Right ventricle myocardium inferior (tissue), 1 donor: ENCODE measurements at regions not wholly inside any gene's neighbourhood (a gene's known extent, or its start where the extent isn't known, plus 50 kb on each side); places are given as distances from the start of the nearest gene placed in this dataset.
"Not testable (repeated sequence)": the region's sequence is repeated elsewhere in the genome, so short reads cannot be mapped to it uniquely, and the experiment has no call there.

Experiments used
- ATAC-seq: fragments of 200-7000 bp; cut with Tn5 transposase; one replicate; pipeline ENCODE4 v1.9.1; 2020; ENCODE audit warnings: mild to moderate bottlenecking, moderate library complexity
- DNase-seq: peaks from one replicate; pipeline ENCODE4 v3.0.0; 2021; ENCODE audit errors: missing footprints
- intact Hi-C: fragments of 100-400 bp; cut with DNase I; formaldehyde crosslinking; loops from one replicate; pipeline ENCODE4 v1.11.0; 2022
- donor health status: DM: no; HTN: yes; CAD: no; lungs with severe emphysema.

DNA sequence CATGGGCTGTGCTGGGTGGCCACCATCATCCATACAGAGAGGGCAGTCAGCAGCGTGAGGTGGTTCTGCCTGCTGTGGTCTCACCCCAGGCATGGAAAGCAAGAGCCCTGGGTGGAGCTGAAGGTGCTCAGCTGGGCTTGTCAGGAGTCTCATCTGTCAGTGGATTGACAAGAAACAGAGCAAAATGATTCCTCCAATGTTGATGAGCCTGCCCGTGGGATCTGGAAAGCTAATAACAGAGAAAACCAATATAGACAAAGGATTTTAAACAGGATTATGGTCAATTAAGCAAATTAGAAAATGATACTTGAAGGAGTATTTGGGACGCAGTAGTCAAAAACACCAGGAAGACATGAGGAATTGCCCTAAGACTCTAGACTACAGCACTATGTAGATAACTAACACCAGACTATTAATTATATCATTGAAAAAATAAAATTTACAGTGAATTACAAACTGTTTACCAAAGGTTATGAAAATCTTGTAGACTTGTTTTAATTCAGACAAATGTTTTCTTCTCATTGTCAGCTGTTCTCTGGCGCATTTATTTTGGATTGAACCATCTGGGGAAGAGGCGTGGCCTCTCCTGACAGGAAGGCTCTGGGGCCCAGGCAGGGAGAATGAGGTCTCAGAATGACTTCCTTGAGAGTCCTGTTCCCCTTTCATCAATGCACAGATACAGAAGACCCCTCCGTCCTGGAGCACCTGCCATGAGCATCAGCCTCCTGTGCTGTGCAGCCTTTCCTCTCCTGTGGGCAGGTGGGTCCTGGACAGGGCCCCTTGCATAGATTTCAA is 211.2 kb upstream of the PRSS58 start:
- DNase-seq = no peak
- no peak for ATAC-seq
- intact Hi-C loops = no loop called here

DNA sequence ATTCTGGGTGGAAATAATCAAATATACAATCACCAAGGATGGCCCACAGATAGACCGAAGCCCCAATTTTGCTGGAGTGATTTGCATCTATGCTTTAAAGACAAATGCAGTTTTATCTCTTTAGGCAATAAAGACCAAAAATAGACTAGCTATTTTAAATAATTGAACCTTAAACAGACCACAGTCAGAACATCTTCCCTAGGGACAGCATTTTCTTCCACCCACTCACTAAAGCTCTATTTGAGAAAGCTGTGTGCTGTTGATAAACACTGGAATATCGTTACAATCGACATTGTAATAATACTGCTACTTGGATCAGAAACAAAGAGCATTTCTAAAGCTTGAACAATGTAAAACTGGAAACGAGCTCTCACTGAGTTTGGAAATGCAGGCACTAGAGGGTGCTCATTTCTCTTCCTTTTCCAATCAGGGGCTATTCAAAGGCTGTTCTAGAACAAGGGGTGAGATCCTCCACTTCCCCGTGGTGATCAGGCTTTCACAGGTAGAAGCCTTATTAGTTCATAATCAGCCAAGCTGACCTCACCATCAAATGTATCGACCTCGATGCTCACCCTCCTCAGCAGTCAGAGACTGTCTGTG is 209.3 kb upstream of the PRSS58 start:
- DNase-seq, intact Hi-C loops, ATAC-seq: not testable (repeated sequence)

DNA sequence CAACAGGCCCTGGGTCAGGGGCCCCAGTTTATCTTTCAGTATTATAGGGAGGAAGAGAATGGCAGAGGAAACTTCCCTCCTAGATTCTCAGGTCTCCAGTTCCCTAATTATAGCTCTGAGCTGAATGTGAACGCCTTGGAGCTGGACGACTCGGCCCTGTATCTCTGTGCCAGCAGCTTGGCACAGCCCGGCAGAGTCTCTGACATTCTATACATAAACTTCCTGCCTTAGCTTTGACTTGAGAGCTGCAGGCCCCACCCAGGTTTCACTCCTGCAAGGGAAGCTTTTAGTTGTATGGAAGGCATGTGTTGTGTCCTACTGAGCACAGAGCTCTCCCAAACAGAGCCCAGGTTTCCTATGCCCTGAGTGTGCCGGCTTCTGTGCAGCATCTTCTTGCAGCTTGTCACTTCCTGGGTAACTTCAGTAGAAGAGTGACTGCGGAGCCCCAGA is 205.6 kb upstream of the PRSS58 start:
- ATAC-seq = no peak
- no peak for DNase-seq
- intact Hi-C loops = no loop called here

DNA sequence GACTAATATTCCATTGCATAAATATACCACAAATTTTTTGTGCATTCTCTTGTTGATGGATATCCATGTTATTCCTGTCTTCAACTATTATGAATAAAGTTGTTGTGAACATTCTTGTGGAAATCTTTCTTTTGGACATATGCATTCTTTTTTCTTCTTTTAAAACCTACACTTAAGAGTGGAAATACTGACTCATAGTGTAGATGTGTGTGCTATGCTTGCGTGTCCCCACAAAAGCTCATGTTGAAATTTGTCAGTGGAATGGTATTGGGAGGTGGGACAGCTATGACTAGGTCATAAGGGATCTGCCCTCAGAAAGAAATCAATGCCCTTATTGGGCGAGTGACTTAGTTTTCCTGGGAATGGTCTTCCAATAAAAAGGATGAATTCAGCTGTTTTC is 203.6 kb upstream of the PRSS58 start:
- intact Hi-C loops = no loop called here
- DNase-seq (no peak), ATAC-seq (no peak)

DNA sequence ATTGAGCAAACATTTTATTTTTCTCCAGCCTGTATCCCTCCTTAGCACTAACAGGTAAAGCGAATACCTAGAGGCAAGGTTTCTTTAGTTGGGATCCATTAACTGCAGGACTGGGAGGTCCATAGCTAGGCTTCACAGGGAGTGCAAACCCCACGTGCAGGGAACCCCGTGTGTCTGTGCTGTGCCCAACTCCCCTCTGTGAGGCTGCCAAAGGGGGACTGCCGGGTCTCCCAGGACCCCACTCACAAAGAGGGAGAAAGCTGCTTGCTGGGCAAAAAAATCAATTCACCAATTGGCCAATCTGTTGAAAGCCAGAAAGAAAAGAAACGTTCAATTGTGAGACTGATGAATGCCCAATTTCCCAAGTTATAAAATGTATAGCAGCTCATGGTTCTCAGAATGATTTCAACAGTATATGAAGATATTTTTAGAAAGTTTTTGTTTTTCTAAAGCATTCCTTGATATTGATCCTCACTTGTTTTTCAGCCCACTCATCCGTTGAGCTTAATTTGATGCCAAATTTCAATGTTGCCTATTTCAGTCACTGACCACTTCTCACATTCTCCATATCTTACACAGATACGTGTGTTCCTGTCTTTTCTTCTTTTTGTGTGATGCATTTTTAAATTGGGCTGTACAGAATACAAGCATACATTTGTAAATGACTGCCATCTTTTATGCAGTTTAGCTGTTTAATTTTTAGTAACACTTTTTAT is 202.7 kb upstream of the PRSS58 start:
- DNase-seq = no peak
- no peak for ATAC-seq
- intact Hi-C loops = no loop called here

DNA sequence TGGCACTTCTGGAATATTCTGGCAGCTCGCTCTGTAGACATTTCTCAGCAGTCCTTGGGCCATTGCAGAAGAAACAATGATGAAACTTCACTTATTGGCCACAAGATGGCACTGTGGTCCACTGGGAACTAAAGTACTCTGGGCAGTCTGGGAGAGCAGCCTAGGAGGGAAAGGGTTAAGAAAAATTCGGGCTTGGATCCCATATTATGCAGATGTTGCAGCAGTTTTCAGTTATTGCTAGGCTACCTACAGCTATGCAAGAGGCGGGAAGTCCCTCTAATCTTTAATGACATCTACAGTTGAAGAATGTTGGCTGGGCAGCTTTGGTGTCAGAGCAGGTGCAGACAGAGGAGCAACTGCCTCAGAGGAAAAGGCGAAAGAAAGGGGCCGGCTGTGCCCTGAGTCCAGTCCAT is 201.7 kb upstream of the PRSS58 start:
- no peak for DNase-seq
- ATAC-seq = peak; percentile 52
- intact Hi-C loops = no loop called here

DNA sequence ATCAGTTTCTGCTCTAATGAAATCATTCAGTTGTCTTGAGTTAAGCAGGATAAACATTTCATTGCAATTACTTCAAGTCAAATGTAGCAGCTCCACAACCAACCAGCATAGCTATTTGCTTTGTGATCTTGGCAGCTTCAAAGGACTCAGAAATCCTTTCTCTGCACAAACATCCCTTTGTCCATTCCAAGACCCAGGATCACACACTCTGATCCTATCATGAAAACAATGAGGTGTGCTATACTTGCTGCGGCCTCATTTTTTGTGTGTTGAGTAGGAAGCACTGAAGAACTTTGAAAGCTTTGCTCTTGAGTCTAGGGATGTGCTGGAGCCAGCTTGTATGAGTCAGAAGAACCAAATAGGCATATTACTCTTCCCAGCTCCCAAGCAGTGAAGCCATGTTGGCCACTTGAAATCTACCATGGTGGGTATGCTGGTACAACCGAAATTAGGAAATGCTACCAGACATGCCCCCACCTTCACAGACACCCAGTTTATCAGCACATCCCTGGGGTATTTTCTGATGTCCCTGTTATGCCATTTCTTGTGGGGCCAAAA is 199.4 kb upstream of the PRSS58 start:
- DNase-seq (no peak), ATAC-seq (no peak)
- intact Hi-C loops = no loop called here

DNA sequence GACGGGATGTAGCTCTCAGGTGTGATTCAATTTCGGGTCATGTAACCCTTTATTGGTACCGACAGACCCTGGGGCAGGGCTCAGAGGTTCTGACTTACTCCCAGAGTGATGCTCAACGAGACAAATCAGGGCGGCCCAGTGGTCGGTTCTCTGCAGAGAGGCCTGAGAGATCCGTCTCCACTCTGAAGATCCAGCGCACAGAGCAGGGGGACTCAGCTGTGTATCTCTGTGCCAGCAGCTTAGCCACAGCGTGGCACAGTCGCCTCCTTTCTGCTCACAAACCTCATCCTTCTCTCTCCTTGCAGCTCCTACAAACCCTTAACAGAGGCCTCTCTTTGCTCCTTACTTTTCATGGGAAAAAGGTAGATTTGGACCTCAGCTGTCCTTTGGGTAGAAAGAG is 197.5 kb upstream of the PRSS58 start:
- no peak for ATAC-seq
- no peak for DNase-seq
- intact Hi-C loops = no loop called here

DNA sequence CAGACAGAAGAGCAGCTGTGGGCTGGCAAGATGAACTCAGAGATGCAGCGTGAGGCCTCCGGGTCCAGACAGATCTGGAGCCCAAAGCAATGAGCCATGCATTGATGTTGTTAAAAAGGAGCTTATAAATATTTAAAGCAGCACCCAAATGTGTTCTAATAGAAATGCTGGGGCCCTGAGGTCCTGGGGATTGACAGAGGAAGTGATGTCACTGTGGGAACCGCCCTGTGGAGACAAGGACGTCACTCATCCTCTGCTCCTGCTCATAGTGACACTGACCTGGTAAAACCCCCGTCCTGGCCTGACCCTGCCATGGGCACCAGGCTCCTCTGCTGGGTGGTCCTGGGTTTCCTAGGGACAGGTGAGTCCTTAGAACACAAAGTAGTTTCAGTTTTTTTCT is 197.0 kb upstream of the PRSS58 start:
- ATAC-seq (no peak), DNase-seq (no peak)

DNA sequence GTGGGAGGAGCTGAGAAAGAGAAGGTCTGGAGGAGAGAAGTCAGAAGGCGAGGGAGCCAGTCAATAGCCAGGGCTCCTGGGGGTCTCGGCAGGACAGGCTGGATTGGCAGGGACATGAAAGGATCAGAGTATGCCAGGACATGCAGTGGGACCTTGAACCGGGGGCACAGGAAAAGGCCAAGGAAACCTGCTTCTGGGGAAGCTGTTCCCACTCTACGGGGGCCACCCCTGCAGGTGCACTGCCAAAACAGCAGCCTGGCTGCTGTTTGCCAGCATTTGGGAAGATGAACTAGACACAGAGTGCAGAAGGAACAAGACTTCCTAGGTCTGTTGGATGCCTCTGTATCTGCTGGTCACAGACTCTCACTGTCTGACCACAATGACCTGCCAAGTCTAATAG is 194.9 kb upstream of the PRSS58 start:
- no peak for ATAC-seq
- intact Hi-C loops = no loop called here
- DNase-seq = no peak

More for the DNA sequence above, 197.0 kb upstream of the PRSS58 start:
- intact Hi-C loops = no loop called here

DNA sequence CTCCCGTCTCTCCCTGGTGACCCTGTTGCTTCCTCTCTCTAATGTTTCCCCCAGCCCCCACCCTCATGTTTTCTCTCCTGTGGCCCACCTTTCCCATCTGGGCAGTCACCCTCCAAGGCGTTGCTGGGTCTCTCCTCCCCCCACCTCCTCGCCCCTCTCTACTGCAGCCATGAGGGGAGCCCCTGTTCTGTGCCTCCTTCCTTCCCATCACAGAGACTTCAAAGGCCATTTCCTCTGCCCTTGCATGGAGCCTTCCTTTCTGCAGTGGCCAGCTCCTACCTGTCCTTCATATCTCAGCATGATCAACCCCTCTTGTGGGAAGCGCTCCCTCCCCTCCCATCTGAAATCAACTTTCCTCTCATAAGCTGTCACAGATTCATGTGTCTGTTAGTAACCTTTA is 194.0 kb upstream of the PRSS58 start:
- intact Hi-C loops = no loop called here
- ATAC-seq (no peak), DNase-seq (no peak)

DNA sequence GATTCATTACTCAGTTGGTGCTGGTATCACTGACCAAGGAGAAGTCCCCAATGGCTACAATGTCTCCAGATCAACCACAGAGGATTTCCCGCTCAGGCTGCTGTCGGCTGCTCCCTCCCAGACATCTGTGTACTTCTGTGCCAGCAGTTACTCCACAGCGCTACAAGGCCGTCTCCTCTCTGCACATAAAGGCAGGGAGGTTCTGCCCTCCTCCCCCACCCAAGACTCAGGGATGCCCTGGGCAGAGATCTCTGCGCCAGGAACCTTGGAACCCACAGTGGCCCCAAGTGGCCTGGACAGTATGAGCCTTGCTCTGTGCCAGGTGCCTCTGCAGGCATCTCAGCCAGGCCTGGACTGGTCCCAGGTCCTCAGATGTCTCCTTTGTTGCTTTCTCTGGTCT is 193.4 kb upstream of the PRSS58 start:
- intact Hi-C loops = no loop called here
- DNase-seq = no peak
- no peak for ATAC-seq

DNA sequence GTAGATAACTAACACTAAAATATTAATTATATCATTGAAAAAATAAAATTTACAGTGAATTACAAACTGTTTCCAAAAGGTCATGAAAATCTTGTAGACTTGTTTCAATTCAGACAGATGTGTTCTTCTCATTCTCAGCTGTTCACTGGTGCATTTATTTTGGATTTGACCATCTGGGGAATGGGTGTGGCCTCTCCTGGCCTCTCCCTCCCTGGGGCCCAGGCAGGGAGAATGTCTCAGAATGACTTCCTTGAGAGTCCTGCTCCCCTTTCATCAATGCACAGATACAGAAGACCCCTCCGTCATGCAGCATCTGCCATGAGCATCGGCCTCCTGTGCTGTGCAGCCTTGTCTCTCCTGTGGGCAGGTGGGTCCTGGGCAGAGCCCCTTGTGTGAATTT is 192.8 kb upstream of the PRSS58 start:
- DNase-seq (no peak), ATAC-seq (no peak)
- intact Hi-C loops = no loop called here

DNA sequence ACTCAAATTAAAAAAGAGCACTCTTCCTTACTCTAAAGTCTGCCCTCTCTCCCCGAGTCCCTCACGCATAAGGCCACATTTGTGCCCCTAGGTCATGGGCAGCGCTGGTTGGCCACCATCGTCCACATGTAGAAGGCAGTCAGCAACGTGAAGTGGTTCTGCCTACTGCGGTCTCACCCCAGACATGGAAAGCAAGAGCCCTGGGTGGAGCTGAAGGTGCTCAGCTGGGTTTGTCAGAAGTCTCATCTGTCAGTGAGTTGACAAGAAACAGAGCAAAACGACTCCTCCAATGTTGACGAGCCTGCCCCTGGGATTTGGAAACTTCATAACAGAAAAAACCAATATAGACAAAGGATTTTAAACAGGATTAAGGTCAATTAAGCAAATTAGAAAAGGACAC is 192.3 kb upstream of the PRSS58 start:
- intact Hi-C loops = no loop called here
- ATAC-seq (no peak), DNase-seq (no peak)

DNA sequence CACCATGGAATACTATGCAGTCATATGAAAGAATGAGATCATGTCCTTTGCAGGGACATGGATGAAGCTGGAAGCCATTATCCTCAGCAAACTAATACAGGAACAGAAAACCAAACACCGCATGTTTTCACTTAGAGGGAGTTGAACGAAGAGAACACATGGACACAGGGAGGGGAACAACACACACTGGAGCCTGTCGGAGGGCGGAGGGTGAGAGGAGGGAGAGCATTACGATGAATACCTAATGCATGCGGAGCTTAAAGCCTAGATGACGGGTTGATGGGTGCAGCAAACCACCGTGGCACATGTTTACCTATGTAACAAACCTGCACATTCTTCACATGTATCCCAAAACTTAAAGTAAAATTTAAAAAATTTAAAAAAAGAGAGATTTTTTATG is 191.0 kb upstream of the PRSS58 start:
- ATAC-seq, intact Hi-C loops, DNase-seq: not testable (repeated sequence)

DNA sequence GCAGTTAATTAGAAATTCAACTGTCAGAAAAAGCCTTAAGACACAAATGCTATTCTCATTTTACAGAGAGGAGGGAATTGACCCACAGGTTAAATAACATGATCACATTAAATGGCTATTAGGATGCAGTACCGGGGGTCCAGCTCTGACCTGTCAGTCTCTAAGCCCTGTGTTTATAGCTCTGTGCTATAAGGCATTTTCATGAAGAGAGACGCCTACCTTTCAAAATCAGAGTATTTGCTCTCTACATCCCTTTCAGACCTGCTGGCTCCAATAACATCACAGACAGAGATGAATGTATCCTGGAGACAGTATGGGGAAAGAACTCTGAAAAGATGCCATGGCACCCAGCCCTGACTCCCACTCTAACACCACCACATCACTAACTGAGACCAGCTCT is 189.9 kb upstream of the PRSS58 start:
- intact Hi-C loops = no loop called here
- ATAC-seq = no peak
- DNase-seq = no peak

DNA sequence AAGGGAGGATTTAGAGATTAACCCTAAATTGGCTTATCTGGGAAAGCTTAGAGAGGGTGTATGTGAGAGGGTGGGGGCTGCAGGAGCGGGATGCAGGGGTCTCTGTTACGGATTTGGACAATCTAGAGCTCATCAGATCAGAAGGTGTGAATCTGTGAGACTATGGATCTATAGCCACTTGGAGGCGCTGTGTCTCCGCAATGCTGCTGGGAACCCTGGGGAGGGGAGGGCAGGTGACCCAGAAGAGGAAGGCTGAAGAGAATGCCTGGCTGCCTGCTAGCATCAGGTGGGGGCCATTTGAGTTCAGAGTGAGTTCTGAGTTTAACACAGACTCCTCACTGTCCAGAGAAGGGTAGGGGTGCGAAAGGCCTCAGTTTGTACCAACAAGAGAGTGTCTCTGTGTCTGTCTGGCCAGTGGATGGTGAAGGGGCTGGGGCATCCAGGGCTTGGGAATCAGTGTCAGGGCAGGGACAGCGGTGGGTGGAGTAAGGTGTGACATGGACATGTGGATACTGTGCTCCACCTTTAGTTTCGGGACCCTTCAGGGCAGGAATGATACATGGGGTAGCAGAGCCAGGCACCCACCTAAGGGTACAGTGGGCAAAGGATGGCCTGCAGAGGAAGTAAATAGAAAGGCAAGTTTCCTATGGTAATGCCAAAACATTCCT is 187.3 kb upstream of the PRSS58 start:
- DNase-seq (no peak), ATAC-seq (no peak)
- intact Hi-C loops = no loop called here

DNA sequence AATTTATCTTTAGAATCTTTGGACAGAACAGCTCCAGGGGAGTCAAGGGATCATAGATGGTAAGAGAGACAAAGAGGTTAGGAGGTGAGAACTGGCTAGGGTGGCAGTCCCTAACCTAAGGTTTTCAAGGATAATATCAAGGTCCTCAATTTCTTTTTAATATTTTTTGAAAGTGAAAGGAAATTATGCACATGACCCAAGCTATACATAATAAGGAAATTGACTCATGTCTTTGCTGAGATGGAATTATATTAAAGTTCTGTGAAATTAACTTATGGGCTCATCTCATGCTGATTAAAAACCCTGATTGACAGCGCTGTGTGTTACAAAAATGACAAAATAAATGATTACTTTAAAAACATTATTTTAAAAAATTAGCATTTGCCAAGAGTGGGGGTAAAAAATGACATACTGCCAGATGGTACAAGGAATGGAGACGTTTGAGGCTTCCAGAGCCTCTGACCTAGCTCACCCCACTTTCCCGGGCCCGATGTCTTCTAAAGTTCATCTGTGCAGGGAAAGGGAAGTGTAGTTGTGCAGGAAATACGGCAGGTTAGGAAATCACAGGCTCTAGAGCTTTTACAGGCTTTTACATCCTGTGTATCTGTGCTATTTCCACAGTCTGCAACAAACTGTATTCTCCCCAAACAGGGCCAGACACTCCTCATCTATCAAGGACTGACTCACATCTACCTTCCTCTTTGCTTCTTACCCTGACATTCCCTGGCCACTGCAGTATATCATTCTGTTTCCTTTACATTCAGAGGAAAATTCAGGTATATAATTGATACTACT is 185.6 kb upstream of the PRSS58 start:
- ATAC-seq = no peak
- DNase-seq = no peak
- intact Hi-C loops = no loop called here
